ENCODE measurements at regions not wholly inside any gene's neighbourhood (a gene's known extent, or its start where the extent isn't known, plus 50 kb on each side); places are given as distances from the start of the nearest gene placed in this dataset.

DNA sequence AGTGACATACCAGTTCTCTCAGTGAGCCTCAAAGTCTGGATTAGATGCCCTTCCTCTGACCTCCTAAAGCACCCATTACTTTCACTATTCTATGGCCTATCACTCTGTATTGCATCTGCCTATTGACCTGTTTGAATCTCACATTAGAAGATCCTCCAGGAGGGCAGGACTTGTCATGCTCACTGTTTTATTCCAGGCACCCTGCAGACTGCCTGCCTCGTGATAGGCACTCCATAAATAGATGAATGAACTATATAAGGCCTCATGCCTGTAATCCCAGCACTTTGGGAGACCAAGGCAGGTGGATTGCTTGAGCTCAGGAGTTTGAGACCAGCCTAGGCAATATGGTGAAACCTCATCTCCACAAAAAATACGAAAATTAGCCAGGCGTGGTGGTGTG lies 160.1 kb upstream of the CADM1 start:
- DNase-seq, result no peak
- WGBS, 2 donors, result 91 to 94% methylated on average over 3 of the region's 3 CpGs
- H3K9me3 ChIP-seq, result no peaks in the 10 kb centered on the region
- H3K27ac ChIP-seq, result no peak overlapping the region
- no peaks in the 10 kb centered on the region for H3K36me3 ChIP-seq
- no peak for ATAC-seq (ENCODE audit: low FRiP score in 2 of 2)
- H3K4me1 ChIP-seq, result peaks cover 2 to 11% (median 8%) of the 10 kb centered on the region in 4 donors
- no peak overlapping the region for H3K4me3 ChIP-seq
- H3K27me3 ChIP-seq, result peaks cover 0 to 11% (median 3%) of the 10 kb centered on the region in 4 donors
- TF ChIP-seq EP300 (IDR thresholded peaks at IDR 0.05) (no peak), POLR2AphosphoS5 (IDR thresholded peaks at IDR 0.05) (no peak), POLR2A (IDR thresholded peaks at IDR 0.05) (no peak)
- TF ChIP-seq, protein P1, sequence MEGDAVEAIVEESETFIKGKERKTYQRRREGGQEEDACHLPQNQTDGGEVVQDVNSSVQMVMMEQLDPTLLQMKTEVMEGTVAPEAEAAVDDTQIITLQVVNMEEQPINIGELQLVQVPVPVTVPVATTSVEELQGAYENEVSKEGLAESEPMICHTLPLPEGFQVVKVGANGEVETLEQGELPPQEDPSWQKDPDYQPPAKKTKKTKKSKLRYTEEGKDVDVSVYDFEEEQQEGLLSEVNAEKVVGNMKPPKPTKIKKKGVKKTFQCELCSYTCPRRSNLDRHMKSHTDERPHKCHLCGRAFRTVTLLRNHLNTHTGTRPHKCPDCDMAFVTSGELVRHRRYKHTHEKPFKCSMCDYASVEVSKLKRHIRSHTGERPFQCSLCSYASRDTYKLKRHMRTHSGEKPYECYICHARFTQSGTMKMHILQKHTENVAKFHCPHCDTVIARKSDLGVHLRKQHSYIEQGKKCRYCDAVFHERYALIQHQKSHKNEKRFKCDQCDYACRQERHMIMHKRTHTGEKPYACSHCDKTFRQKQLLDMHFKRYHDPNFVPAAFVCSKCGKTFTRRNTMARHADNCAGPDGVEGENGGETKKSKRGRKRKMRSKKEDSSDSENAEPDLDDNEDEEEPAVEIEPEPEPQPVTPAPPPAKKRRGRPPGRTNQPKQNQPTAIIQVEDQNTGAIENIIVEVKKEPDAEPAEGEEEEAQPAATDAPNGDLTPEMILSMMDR (IDR thresholded peaks at IDR 0.05), result no peak

DNA sequence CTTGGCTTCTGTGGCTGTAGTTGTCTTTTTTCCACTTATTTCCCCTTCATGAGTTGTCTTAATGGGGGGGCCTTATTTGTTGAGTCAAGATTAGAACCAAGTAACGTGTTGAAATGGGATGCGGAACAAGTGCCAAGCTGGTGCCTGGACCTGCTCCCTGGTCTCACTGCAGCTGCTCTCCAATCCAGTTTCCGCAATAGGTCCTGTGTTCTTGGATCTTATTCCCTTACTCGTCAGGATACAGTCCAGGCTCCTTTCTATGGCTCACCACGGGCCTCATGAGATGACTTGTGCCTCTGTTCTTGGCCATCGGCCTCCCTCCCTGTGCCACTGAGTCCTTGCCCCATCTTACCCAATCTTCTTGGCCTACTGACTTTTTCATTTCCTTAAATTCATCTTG lies 159.6 kb upstream of the CADM1 start:
- ATAC-seq (ENCODE audit: low FRiP score in 2 of 2) (no peak), DNase-seq (no peak)
- Histone ChIP-seq H3K4me3 (no peak overlapping the region), H3K27ac (no peak overlapping the region), H3K9me3 (no peaks in the 10 kb centered on the region), H3K4me1 (peaks cover 6 to 15% (median 11%) of the 10 kb centered on the region in 4 donors), H3K27me3 (peaks cover 0 to 15% (median 6%) of the 10 kb centered on the region in 4 donors), H3K36me3 (no peaks in the 10 kb centered on the region)
- 80 to 88% methylated on average over 6 of the region's 6 CpGs for WGBS, 2 donors
- TF ChIP-seq POLR2A (IDR thresholded peaks at IDR 0.05) (no peak), EP300 (IDR thresholded peaks at IDR 0.05) (no peak), POLR2AphosphoS5 (IDR thresholded peaks at IDR 0.05) (no peak)
- TF ChIP-seq, protein P1 (IDR thresholded peaks at IDR 0.05), result no peak

DNA sequence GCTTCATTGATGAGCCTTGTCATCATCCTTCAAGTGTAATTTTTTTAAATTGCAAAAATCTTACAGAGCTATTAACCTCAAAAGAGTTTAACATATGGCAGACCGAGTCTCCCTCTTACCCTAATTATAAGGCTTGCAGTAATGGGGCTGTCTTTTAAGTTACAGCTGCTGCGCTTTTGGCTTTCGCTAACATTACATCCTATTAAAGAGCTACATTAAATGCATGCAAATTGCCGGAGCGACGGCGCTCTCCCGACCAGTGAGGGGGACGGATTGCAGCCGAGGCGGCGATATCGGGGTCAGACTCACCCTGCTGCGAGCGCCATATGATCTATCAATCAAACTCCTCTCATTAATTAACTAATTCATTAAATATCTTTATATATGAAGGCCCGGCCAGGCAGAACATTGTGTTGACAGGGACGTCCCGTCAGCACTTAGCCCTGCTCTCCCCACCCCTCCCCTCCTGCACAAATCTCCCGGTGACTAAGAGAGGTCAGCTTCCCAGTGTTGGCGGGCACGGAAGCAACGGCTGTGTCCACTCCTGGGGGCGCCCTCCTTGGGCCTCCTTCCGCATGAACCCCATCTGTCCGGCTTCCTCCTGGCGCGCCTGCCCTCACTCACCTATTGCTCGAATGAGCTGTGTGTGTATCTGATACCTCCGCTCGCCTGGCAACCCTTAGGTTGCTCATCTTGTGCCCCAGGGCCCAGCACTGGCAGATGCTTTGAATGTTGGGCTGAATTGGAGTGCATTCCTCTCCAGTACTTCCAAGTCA lies 156.0 kb upstream of the CADM1 start:
- TF ChIP-seq POLR2AphosphoS5 (IDR thresholded peaks at IDR 0.05), result no peak
- TF ChIP-seq POLR2A (IDR thresholded peaks at IDR 0.05), result no peak
- TF ChIP-seq, protein P1 (IDR thresholded peaks at IDR 0.05), result no peak
- TF ChIP-seq EP300 (IDR thresholded peaks at IDR 0.05), result no peak
- DNase-seq (peak in 1 of 2 donors; percentile 43), ATAC-seq (ENCODE audit: low FRiP score in 2 of 2) (no peak)
- H3K4me1 ChIP-seq, result peaks cover 6 to 15% (median 11%) of the 10 kb centered on the region in 4 donors
- 24 to 36% methylated on average over 26 to 30 of the region's 30 CpGs for WGBS, 2 donors
- peaks cover 0 to 15% (median 6%) of the 10 kb centered on the region in 4 donors for H3K27me3 ChIP-seq
- no peaks in the 10 kb centered on the region for H3K36me3 ChIP-seq
- no peaks in the 10 kb centered on the region for H3K9me3 ChIP-seq
- peak overlapping the region in 1 of 4 donors; percentile 39 for H3K4me3 ChIP-seq
- no peak overlapping the region for H3K27ac ChIP-seq

- Histone ChIP-seq H3K36me3 (no peaks in the 10 kb centered on the region), H3K4me1 (peaks cover 6 to 15% (median 11%) of the 10 kb centered on the region in 4 donors), H3K27ac (no peak overlapping the region), H3K9me3 (no peaks in the 10 kb centered on the region), H3K4me3 (peak overlapping the region in 3 of 4 donors; percentile 21 to 39 (median 37)), H3K27me3 (peaks cover 0 to 15% (median 6%) of the 10 kb centered on the region in 4 donors)
- peak in 1 of 2 donors; percentile 55 for ATAC-seq (ENCODE audit: low FRiP score in 2 of 2)
- 5 to 14% methylated on average over 16 to 56 of the region's 60 CpGs for WGBS, 2 donors
- no peak for TF ChIP-seq POLR2A (IDR thresholded peaks at IDR 0.05)
- TF ChIP-seq, protein P1 (IDR thresholded peaks at IDR 0.05), result no peak
- no peak for TF ChIP-seq POLR2AphosphoS5 (IDR thresholded peaks at IDR 0.05)
- TF ChIP-seq EP300 (IDR thresholded peaks at IDR 0.05), result no peak
- DNase-seq, result peak in 1 of 2 donors; percentile 82
Observed at GRCh38 chr11:115659061-115659963, 155.1 kb upstream of the CADM1 start.
